AG08395 (cell line): ENCODE measurements at regions not wholly inside any gene's neighbourhood (a gene's known extent, or its start where the extent isn't known, plus 50 kb on each side); places are given as distances from the start of the nearest gene placed in this dataset.

Experiments used
- DNase-seq: peaks from one replicate; pipeline ENCODE4 v3.0.0; 2012; ENCODE audit warnings: mixed read lengths, low spot score

- DNase-seq: no peak
These were observed 56.5 kb downstream of the DCAF8L1 start for GRCh38 chrX:27924718-27925117.

GRCh38 chrX:27924261-27924660 lies 57.0 kb downstream of the DCAF8L1 start:
- DNase-seq: no peak

GRCh38 chrX:27918799-27919198 lies 62.5 kb downstream of the DCAF8L1 start:
- no peak for DNase-seq

DNA sequence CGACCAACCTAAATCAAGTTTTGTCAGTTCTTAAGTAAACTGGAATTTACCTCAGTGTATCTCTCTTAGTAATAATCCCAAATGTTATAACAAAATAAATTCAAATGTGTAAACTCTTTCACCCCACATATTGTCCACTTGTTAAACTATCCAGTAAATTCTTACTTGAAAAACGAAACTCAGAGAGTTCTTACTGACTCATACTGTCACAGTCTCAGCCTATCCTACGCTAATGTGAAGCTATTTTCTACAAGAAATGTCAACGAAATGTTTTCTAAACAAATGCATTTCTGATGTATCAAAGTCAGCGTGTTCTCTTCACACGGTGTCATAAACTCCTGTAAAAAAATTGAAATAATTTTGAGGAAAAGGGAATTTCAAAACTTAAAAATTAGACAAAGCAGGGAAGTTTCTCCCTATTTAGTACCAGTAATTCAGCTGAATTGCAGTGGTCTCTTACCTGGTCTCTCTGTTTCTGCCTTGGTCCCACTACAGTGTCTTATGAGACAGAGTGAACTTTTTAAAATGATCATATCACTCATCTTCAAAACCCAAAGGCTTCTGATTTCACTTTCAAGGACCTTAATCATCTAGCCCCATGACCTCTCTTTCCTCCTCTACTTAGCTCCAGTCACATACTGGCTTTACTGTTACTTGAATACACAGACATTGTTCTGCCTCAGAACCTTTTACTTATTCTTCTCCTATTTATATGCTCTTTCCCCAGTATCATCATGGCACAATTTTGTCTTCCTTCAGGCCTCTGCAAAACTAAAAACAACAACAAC lies 63.3 kb downstream of the DCAF8L1 start:
- DNase-seq: no peak

GRCh38 chrX:27915617-27916016 lies 65.6 kb downstream of the DCAF8L1 start:
- DNase-seq: no peak

- DNase-seq: no peak
These were observed 70.8 kb downstream of the DCAF8L1 start for GRCh38 chrX:27910412-27910811.

DNA sequence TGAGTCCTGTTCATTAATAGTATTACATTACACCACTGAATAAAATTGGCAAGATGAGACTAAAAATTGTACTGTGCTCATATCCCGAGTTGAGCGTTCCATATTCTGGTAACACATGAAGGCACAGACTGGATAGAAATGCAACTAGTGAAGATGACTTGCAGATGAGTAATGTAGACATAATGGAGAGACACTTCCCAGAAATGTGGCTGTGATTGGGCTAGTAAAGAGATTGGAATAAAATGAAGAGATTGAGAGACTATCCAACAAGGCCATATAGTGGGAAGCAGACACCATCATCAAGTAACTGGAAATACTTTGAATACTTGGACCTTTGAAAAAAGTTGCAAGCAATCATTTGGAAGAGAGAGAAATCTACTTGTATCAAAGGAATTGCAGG lies 77.3 kb downstream of the DCAF8L1 start:
- DNase-seq: no peak

- no peak for DNase-seq
These were observed 86.1 kb downstream of the MAGEB10 start for GRCh38 chrX:27893871-27894270.

DNA sequence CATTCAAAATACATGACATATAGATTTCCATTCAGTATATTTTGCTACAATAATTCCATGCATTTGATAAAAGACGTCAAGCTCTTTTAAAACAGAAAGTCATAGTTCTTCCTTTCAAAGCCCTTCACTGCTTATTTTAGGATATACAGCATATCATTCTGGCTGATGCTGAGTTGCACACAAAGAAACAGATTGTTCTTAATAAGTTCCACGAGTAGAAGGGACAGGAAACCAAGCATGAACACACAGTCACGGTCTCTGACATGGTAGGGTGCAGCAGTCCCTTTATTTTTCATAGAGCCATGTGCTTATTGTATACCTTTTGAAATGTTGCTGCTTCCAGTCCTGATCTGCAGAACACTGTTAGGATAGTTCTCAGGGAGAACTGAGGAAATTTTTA lies 85.4 kb downstream of the MAGEB10 start:
- no peak for DNase-seq

- DNase-seq: peak; percentile 9
These were observed 82.8 kb downstream of the MAGEB10 start for GRCh38 chrX:27890611-27891010.

GRCh38 chrX:27889878-27890277 lies 82.1 kb downstream of the MAGEB10 start:
- DNase-seq: no peak

DNA sequence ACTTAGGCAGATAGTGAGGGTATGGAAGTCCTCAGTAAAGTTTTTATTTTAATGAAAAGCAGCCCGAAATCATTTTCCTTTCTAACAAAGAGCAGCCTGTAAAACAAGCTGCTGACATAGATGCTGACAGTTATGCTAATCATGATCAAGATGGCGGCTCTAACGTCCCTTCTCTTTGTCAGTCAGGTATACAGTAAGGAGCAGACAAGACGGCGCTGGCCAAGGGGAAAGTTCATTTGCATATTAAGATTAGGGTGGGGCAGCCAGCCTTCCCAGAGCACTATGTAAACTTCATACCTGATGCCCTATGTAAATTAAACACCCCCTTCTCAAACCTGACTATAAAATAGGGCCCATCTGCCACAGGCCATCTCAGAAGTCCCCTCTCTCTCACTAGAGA lies 76.9 kb downstream of the MAGEB10 start:
- no peak for DNase-seq

- DNase-seq: no peak
These were observed 75.8 kb downstream of the MAGEB10 start for GRCh38 chrX:27883468-27884092.

GRCh38 chrX:27882695-27883094 lies 74.9 kb downstream of the MAGEB10 start:
- no peak for DNase-seq

GRCh38 chrX:27878862-27879261 lies 71.1 kb downstream of the MAGEB10 start:
- no peak for DNase-seq
